OCI-LY3 (cell line): ENCODE measurements at regions not wholly inside any gene's neighbourhood (a gene's known extent, or its start where the extent isn't known, plus 50 kb on each side); places are given as distances from the start of the nearest gene placed in this dataset.

Source experiments
- H2AFZ ChIP-seq: fragments of 200-600, 300-600 bp; shearing (Covaris generic); 2 replicates; pipeline ENCODE4 v1.6.0; 2014; ENCODE audit warnings: antibody characterized with exemption, low read depth, low read length
- H3K27ac ChIP-seq: fragments of 200-600, 300-600 bp; sonication (generic); 2 replicates; pipeline ENCODE4 v1.5.1; 2014; ENCODE audit warnings: mild to moderate bottlenecking, low read length, moderate library complexity, mixed read lengths
- H3K27me3 ChIP-seq: fragments of 200-600, 300-600 bp; sonication (generic); 2 replicates; pipeline ENCODE4 v1.6.1; 2014; ENCODE audit warnings: low read depth, low read length, mixed read lengths
- H3K36me3 ChIP-seq: fragments of 200-600, 300-600 bp; sonication (generic); replicated peaks from 2 replicates; pipeline ENCODE3; 2014; ENCODE audit warnings: low read depth, low read length, mixed read lengths
- H3K4me1 ChIP-seq: fragments of 300-600, 200-600 bp; sonication (generic); 2 replicates; pipeline ENCODE4 v1.6.1; 2014; ENCODE audit warnings: low read length, mixed read lengths
- H3K4me2 ChIP-seq: fragments of 200-600, 300-600 bp; sonication (generic); 2 replicates; pipeline ENCODE4 v1.6.1; 2014; ENCODE audit warnings: low read length, mixed read lengths
- H3K4me3 ChIP-seq: fragments of 300-600, 200-600 bp; sonication (generic); 2 replicates; pipeline ENCODE4 v1.5.1; 2014; ENCODE audit warnings: antibody characterized with exemption, mild to moderate bottlenecking, low read length, moderate library complexity
- H3K79me2 ChIP-seq: fragments of 300-600, 200-600 bp; shearing (Covaris generic); 2 replicates; pipeline ENCODE4 v1.6.1; 2014; ENCODE audit warnings: mild to moderate bottlenecking, low read length, mixed read lengths
- H3K9ac ChIP-seq: fragments of 300-600, 200-600 bp; shearing (Covaris generic); 2 replicates; pipeline ENCODE4 v1.6.0; 2014; ENCODE audit warnings: mild to moderate bottlenecking, low read length, moderate library complexity
- H3K9me3 ChIP-seq: fragments of 200-600, 300-600 bp; shearing (Covaris generic); 2 replicates; pipeline ENCODE4 v1.6.1; 2014; ENCODE audit warnings: low read length, mixed read lengths; ENCODE audit not compliant: insufficient read depth
- H4K20me1 ChIP-seq: fragments of 200-600, 300-600 bp; sonication (generic); 2 replicates; pipeline ENCODE4 v1.6.1; 2016; ENCODE audit warnings: low read length, mixed read lengths; ENCODE audit not compliant: insufficient read depth
- EZH2phosphoT487 ChIP-seq: fragments of 200-600 bp; shearing (Covaris generic); IDR thresholded peaks from 2 replicates; pipeline ENCODE4 v1.6.1; 2018; ENCODE audit warnings: antibody characterized with exemption, mixed run types, low read depth
- TF ChIP-seq, protein P1 (sequence below): fragments of 200-600, 300-600 bp; sonication (generic); IDR thresholded peaks from 2 replicates; pipeline ENCODE4 v1.5.1; 2014; ENCODE audit warnings: antibody characterized with exemption, low read length, low read depth

DNA sequence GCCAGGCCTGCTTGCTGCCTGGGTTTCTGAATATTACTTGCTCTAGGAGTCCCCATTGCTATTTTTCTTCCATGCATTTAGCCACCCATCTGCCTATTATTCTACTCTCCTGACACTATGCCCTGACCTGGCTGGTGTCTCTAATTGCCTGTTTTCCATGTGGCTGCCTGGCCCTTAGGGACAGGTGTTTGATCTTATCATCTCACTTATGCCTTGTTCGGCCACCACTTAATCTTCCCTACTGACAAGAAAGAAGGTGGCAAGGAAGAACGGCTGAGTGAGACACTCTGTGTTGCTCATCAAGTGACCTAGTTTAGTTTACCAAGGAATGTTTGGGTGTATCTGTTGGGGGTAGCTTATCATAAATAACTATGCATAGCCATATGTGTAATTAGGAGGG lies 50.4 kb upstream of the RAPH1 start:
- H3K27me3 ChIP-seq = peaks cover 61% of the 10 kb centered on the region
- TF ChIP-seq, protein P1, sequence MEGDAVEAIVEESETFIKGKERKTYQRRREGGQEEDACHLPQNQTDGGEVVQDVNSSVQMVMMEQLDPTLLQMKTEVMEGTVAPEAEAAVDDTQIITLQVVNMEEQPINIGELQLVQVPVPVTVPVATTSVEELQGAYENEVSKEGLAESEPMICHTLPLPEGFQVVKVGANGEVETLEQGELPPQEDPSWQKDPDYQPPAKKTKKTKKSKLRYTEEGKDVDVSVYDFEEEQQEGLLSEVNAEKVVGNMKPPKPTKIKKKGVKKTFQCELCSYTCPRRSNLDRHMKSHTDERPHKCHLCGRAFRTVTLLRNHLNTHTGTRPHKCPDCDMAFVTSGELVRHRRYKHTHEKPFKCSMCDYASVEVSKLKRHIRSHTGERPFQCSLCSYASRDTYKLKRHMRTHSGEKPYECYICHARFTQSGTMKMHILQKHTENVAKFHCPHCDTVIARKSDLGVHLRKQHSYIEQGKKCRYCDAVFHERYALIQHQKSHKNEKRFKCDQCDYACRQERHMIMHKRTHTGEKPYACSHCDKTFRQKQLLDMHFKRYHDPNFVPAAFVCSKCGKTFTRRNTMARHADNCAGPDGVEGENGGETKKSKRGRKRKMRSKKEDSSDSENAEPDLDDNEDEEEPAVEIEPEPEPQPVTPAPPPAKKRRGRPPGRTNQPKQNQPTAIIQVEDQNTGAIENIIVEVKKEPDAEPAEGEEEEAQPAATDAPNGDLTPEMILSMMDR = no peak
- peaks cover 13% of the 10 kb centered on the region for H3K4me1 ChIP-seq
- no peaks in the 10 kb centered on the region for H3K36me3 ChIP-seq
- H3K9ac ChIP-seq = no peak overlapping the region
- H4K20me1 ChIP-seq = no peaks in the 10 kb centered on the region
- H3K79me2 ChIP-seq = no peaks in the 10 kb centered on the region
- no peak overlapping the region for H3K4me3 ChIP-seq
- H3K4me2 ChIP-seq = no peak overlapping the region
- no peak overlapping the region for H2AFZ ChIP-seq
- no peaks in the 10 kb centered on the region for H3K9me3 ChIP-seq
- no peak overlapping the region for H3K27ac ChIP-seq

DNA sequence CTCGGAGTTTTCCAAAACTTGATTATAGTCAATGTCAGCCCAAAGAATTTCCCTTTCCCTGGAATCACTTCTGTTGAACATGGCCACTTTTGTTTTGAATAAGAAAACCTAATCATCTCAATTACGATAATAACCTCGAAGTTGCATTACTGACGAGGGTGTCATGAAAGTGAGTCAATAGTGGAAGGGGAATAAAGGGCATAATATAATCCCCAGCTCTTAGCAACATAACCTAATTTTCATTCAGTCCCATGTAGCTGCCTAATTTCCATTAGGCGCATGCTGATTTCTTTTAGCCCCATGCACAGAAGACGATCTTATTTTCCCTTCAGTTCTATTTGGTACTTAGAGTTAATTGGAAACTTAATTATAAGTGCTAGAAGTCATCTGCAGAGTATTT lies 51.1 kb upstream of the RAPH1 start:
- no peaks in the 10 kb centered on the region for H3K9me3 ChIP-seq
- no peaks in the 10 kb centered on the region for H3K79me2 ChIP-seq
- peak overlapping the region; percentile 47 for H3K4me2 ChIP-seq
- TF ChIP-seq, protein P1 = no peak
- TF ChIP-seq EZH2phosphoT487 = no peak
- H3K27ac ChIP-seq = no peak overlapping the region
- H3K36me3 ChIP-seq = no peaks in the 10 kb centered on the region
- peaks cover 13% of the 10 kb centered on the region for H3K4me1 ChIP-seq
- H3K27me3 ChIP-seq = peaks cover 63% of the 10 kb centered on the region
- H4K20me1 ChIP-seq = no peaks in the 10 kb centered on the region
- no peak overlapping the region for H2AFZ ChIP-seq
- H3K9ac ChIP-seq = no peak overlapping the region
- no peak overlapping the region for H3K4me3 ChIP-seq

DNA sequence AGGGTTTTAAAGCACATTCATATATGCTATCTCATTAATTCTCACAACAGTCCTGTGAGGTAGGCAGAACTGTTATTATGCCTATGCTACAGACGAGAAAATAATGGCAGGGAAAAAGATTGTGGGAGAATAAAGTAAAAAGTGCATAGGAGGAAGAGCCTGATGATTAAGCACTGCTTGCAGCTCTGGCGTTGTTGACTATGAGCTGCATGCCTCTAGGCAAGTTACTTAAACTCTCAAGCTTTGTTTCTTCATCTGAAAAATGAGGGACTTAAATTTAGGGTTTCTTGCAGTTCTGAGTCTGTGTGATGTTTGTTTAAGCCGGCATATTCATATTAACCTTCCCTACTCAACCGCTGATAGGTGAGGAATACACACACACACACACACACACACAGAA lies 51.6 kb upstream of the RAPH1 start:
- Histone ChIP-seq H2AFZ (no peak overlapping the region), H3K27me3 (peaks cover 68% of the 10 kb centered on the region), H3K4me2 (no peak overlapping the region), H3K4me1 (peaks cover 13% of the 10 kb centered on the region), H3K4me3 (no peak overlapping the region), H4K20me1 (no peaks in the 10 kb centered on the region), H3K9ac (no peak overlapping the region), H3K9me3 (no peaks in the 10 kb centered on the region), H3K36me3 (no peaks in the 10 kb centered on the region), H3K27ac (no peak overlapping the region), H3K79me2 (no peaks in the 10 kb centered on the region)
- no peak for TF ChIP-seq EZH2phosphoT487
- TF ChIP-seq, protein P1 = no peak

DNA sequence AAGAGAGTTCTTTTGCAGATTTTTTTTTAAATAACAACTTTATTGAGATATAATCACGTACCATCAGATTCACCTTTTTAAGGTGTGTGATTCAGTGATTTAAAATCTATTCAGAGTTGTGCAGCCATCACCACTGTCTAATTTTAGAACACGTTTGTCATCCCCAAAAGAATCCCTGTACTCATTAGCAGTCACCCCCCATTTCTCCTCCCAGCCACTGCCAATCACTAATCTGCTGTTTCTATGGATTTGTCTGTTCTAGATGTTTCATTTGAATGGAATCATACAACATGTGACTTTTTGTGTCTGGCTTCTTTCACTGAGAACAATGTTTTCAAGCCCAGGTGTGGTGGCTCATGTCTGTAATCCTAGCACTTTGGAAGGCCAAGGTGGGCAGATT lies 55.4 kb upstream of the RAPH1 start:
- no peaks in the 10 kb centered on the region for H3K9me3 ChIP-seq
- no peak overlapping the region for H3K4me2 ChIP-seq
- TF ChIP-seq, protein P1 = no peak
- no peak for TF ChIP-seq EZH2phosphoT487
- no peak overlapping the region for H3K4me3 ChIP-seq
- no peaks in the 10 kb centered on the region for H3K79me2 ChIP-seq
- no peaks in the 10 kb centered on the region for H4K20me1 ChIP-seq
- H3K27ac ChIP-seq = no peak overlapping the region
- H3K9ac ChIP-seq = no peak overlapping the region
- peaks cover 71% of the 10 kb centered on the region for H3K27me3 ChIP-seq
- H3K4me1 ChIP-seq = peaks cover 5% of the 10 kb centered on the region
- no peaks in the 10 kb centered on the region for H3K36me3 ChIP-seq
- H2AFZ ChIP-seq = no peak overlapping the region
